HepG2 (cell line): ENCODE measurements at regions not wholly inside any gene's neighbourhood (a gene's known extent, or its start where the extent isn't known, plus 50 kb on each side); places are given as distances from the start of the nearest gene placed in this dataset.

Experiments used
- ATAC-seq: fragments of 200-7000 bp; cut with Tn5 transposase; 3 replicates; pipeline ENCODE4 v1.9.1; 2020; ENCODE audit warnings: mild to moderate bottlenecking, moderate library complexity
- BruUV-seq: library from RNA; stranded (reverse); fragments of 400-500 nt; replicated peaks from 2 replicates; lab custom pipeline; 2021; lab: Mats Ljungman, UMichigan
- CTCF ChIA-PET: fragments of 300-600 bp; formaldehyde crosslinking; extraction: SDS; loops from one replicate; lab custom pipeline; 2021; ENCODE audit warnings: low total read pairs, inconsistent platforms, low intra/inter-chr PET ratio; lab: Yijun Ruan, JAX
- POLR2A ChIA-PET: fragments of 350-600 bp; sonication (Branson Sonifier 250); formaldehyde crosslinking; loops from one replicate; lab custom pipeline; 2020; ENCODE audit warnings: antibody characterized with exemption, inconsistent platforms; lab: Yijun Ruan, JAX
- DNase-seq: peaks from one replicate; pipeline ENCODE4 v3.0.0-alpha.2; 2015; ENCODE audit warnings: low spot score
- FAIRE-seq: peaks from 3 replicates; lab custom pipeline; 2011; peaks lifted over from hg19 to GRCh38; lab: Jason Lieb, UNC
- H2AFZ ChIP-seq: one replicate; pipeline ENCODE4 v1.6.1; 2011; ENCODE audit warnings: low read length, inconsistent platforms
- H3K27ac ChIP-seq: fragments of 300-600 bp; 3 replicates; pipeline ENCODE4 v1.8.0; 2011; ENCODE audit warnings: mixed run types, mild to moderate bottlenecking, mixed read lengths, low read length, inconsistent platforms; ENCODE audit not compliant: insufficient read depth; ENCODE audit errors: extremely low read length
- H3K27me3 ChIP-seq, 2 experiments: fragments of 200-600 bp in 1 of 2; 2 replicates in 1 of 2; 3 replicates in 1 of 2; pipeline versions ENCODE4 v1.6.0 to v1.8.0; 2011; ENCODE audit warnings: low read length in 2 of 2, mild to moderate bottlenecking in 2 of 2, moderate library complexity in 2 of 2, inconsistent platforms in 1 of 2; ENCODE audit not compliant: insufficient read depth in 2 of 2, control insufficient read depth in 1 of 2
- H3K36me3 ChIP-seq, 2 experiments: fragments of 200-600 bp in 1 of 2; replicated peaks in 1 of 2; 2 replicates in 1 of 2; 3 replicates in 1 of 2; pipeline versions ENCODE4 v1.5.1 to v1.8.0; 2011; ENCODE audit warnings: low read length in 2 of 2, inconsistent platforms in 1 of 2; ENCODE audit not compliant: insufficient read depth in 2 of 2, control insufficient read depth in 1 of 2
- H3K4me1 ChIP-seq: 2 replicates; pipeline ENCODE4 v1.5.1; 2012; ENCODE audit warnings: low read length, inconsistent platforms; ENCODE audit not compliant: insufficient read depth
- H3K4me2 ChIP-seq: 2 replicates; pipeline ENCODE4 v1.6.0; 2011; ENCODE audit warnings: low read depth, low read length, inconsistent platforms
- H3K4me3 ChIP-seq, 3 experiments: fragments of 200-600 bp in 1 of 3; sonication (generic), shearing (Covaris generic) in 1 of 3; replicated peaks in 1 of 3; 2 replicates each; pipeline ENCODE4 v1.5.1; 2011 to 2016; ENCODE audit warnings: low read length in 3 of 3, inconsistent platforms in 2 of 3, low read depth in 2 of 3, mild to moderate bottlenecking in 2 of 3, control low read depth in 1 of 3, mixed read lengths in 1 of 3; ENCODE audit not compliant: insufficient read depth in 1 of 3
- H3K79me2 ChIP-seq: one replicate; pipeline ENCODE4 v1.6.1; 2011; ENCODE audit warnings: low read length, inconsistent platforms; ENCODE audit not compliant: insufficient read depth
- H3K9ac ChIP-seq: 2 replicates; pipeline ENCODE4 v1.6.0; 2011; ENCODE audit warnings: mild to moderate bottlenecking, low read depth, low read length, inconsistent platforms; ENCODE audit not compliant: insufficient read depth
- H3K9me3 ChIP-seq: 2 replicates; pipeline ENCODE4 v1.5.1; 2012; ENCODE audit warnings: mild to moderate bottlenecking, low read length
- H4K20me1 ChIP-seq: 2 replicates; pipeline ENCODE4 v1.6.0; 2011; ENCODE audit warnings: inconsistent platforms, mild to moderate bottlenecking, low read length, moderate library complexity; ENCODE audit not compliant: insufficient read depth
- AKAP8 ChIP-seq: sonication (generic); formaldehyde crosslinking; IDR thresholded peaks from 2 replicates; pipeline ENCODE4 v1.5.1; 2020; ENCODE audit warnings: mild to moderate bottlenecking, missing genetic modification reagents
- CREM ChIP-seq, 2 experiments: sonication (generic) in 1 of 2; formaldehyde crosslinking in 1 of 2; IDR thresholded peaks; 2 replicates each; pipeline versions ENCODE4 v1.4.0 to v1.6.1; 2016 to 2020; ENCODE audit warnings: antibody characterized with exemption in 1 of 2, mild to moderate bottlenecking in 1 of 2, missing genetic modification reagents in 1 of 2
- KLF12 ChIP-seq: sonication (generic); formaldehyde crosslinking; IDR thresholded peaks from 2 replicates; pipeline ENCODE4 v1.4.0; 2020; ENCODE audit warnings: missing genetic modification reagents, borderline replicate concordance
- MXD3 ChIP-seq: IDR thresholded peaks from 2 replicates; pipeline ENCODE4 v1.6.1; 2016; ENCODE audit warnings: mild to moderate bottlenecking, missing biosample characterization, missing genetic modification reagents
- NR2C2 ChIP-seq: sonication (generic); formaldehyde crosslinking; IDR thresholded peaks from 2 replicates; pipeline ENCODE4 v1.4.0; 2020; ENCODE audit warnings: missing genetic modification reagents, mild to moderate bottlenecking, moderate library complexity, borderline replicate concordance
- SNRNP70 ChIP-seq: fragments of 200-400 bp; formaldehyde crosslinking; IDR thresholded peaks from 2 replicates; pipeline ENCODE4 v1.6.1; 2017; ENCODE audit warnings: mild to moderate bottlenecking, low read depth, low read length, moderate library complexity
- ZHX2 ChIP-seq, 2 experiments: sonication (generic) in 1 of 2; formaldehyde crosslinking in 1 of 2; IDR thresholded peaks; 2 replicates each; pipeline versions ENCODE4 v1.6.1 to v1.9.0; 2014 to 2022; ENCODE audit warnings: antibody characterized with exemption in 1 of 2, borderline replicate concordance in 1 of 2, inconsistent platforms in 1 of 2, low read depth in 1 of 2, missing genetic modification reagents in 1 of 2
- ZNF556 ChIP-seq: sonication (generic); formaldehyde crosslinking; IDR thresholded peaks from 2 replicates; pipeline ENCODE4 v1.4.0; 2020; ENCODE audit warnings: mild to moderate bottlenecking, missing genetic modification reagents, borderline replicate concordance
- ZNF598 ChIP-seq: sonication (generic); formaldehyde crosslinking; IDR thresholded peaks from 2 replicates; pipeline ENCODE4 v1.5.1; 2020; ENCODE audit warnings: mild to moderate bottlenecking, missing genetic modification reagents, borderline replicate concordance
- ZNF776 ChIP-seq: sonication (generic); formaldehyde crosslinking; IDR thresholded peaks from 2 replicates; pipeline ENCODE4 v1.4.0; 2020; ENCODE audit warnings: mild to moderate bottlenecking, missing genetic modification reagents
- WGBS: methylation state at CpG from one replicate; pipeline ENCODE4 v1.1.6; 2017; ENCODE audit warnings: low lambda C conversion rate; 5-methylcytosine and 5-hydroxymethylcytosine counted together
- in situ Hi-C: cut with HindIII; loops from 2 replicates; pipeline ENCODE4 v1.10.0; 2017; ENCODE audit warnings: low pct_unique_long_range_greater_than_20kb; ENCODE audit not compliant: extremely low pct_ligation_motif_present
- intact Hi-C: fragments of 100-400 bp; cut with micrococcal nuclease; formaldehyde crosslinking; loops from one replicate; pipeline ENCODE4 v1.10.0; 2022; ENCODE audit not compliant: unreplicated experiment

DNA sequence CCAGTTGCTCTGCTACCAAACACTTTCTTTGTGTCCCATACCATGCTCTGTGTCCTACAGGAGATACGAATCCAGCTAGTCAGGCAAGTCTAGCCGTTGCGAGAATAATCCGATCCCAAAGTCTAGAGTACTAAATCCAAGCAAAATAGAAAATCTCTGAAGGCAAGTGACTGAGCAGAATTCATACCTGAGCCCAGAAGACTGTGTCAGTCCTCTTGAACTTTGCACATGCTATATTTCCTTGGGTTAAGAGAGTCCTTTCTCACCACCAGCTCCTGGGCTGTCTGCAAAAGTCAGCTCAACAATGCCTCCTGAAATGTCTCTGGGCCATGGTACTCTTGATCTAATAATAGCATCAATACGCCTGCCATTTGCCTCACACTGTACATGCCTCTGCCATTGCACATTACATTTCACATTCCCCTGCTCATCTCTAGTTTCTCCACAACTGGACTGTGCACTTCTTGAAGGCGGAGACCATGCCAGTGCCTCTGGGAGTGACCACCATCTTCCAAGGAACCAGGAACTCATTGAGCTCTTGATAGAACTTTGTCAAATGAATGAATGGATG is 265.8 kb upstream of the ID2 start:
- POLR2A ChIA-PET: no interaction called here
- Histone ChIP-seq H3K4me3 (no peak overlapping the region), H3K27me3 (0 out of 5 replicates have a peak, but pooled peaks cover 0 to 6% of the 10 kb centered on the region in 2 experiments), H2AFZ (no peak overlapping the region), H3K27ac (no peak overlapping the region), H4K20me1 (no peaks in the 10 kb centered on the region), H3K79me2 (no peaks in the 10 kb centered on the region), H3K9ac (no peak overlapping the region), H3K9me3 (no peaks in the 10 kb centered on the region), H3K4me1 (peaks cover 61% of the 10 kb centered on the region), H3K4me2 (no peak overlapping the region), H3K36me3 (no peaks in the 10 kb centered on the region)
- FAIRE-seq: no peak
- ATAC-seq: no peak
- DNase-seq: no peak
- in situ Hi-C loops (no loop called here), intact Hi-C loops (loop anchor here (10.0 kb wide), 1 partner anchor 209 kb away; no protein-coding TSS in a partner anchor)
- WGBS: 94% methylated on average over 6 of the region's 6 CpGs
- BruUV-seq: no TSS peak
- TF ChIP-seq ZNF556 (CRISPR knock-in tag) (no peak), MXD3 (CRISPR knock-in tag) (no peak), KLF12 (CRISPR knock-in tag) (no peak), SNRNP70 (no peak), NR2C2 (no peak), AKAP8 (CRISPR knock-in tag) (no peak), ZNF776 (no peak), ZHX2 (IDR thresholded peaks at IDR 0.05; ENCODE audit: low read depth) (no peak), ZHX2 (CRISPR knock-in tag; IDR thresholded peaks at IDR 0.05; ENCODE audit: borderline replicate concordance) (no peak), ZNF598 (CRISPR knock-in tag) (no peak), CREM (IDR thresholded peaks at IDR 0.05) (no peak), CREM (CRISPR knock-in tag; IDR thresholded peaks at IDR 0.05) (no peak)
- CTCF ChIA-PET: no interaction called here
